ENCODE measurements at regions not wholly inside any gene's neighbourhood (a gene's known extent, or its start where the extent isn't known, plus 50 kb on each side); places are given as distances from the start of the nearest gene placed in this dataset.

DNA sequence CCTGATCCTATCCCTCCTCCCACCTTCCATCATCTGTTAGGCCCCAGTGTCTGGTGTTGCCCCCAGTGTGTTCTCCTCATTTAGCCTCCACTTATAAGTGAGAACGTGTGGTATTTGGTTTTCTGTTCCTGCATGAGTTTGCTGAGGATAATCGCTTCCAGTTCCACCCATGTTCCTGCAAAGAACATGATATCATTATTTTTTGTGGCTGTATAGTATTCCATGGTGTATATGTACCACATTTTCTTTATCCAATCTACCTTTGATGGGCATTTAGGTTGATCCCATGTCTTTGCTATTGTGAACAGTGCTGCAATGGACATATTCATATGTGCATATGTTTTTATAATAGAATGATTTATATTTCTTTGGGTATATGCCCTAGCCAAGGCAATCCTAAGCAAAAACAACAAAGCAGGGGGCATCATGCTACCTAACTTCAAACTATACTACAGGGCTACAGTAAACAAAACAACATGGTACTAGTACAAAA is 142.9 kb downstream of the TNFSF18 start:
- in situ Hi-C loops (cut with MboI; ENCODE audit: low sequenced_read_pairs), result no loop called here

GRCh38 chr1:172909606-172910326 is 141.0 kb downstream of the TNFSF18 start:
- in situ Hi-C loops (cut with MboI; ENCODE audit: low sequenced_read_pairs), result no loop called here

- in situ Hi-C loops (cut with MboI; ENCODE audit: low sequenced_read_pairs), result no loop called here
Measured at GRCh38 chr1:172912765-172913260, 137.9 kb downstream of the TNFSF18 start.

DNA sequence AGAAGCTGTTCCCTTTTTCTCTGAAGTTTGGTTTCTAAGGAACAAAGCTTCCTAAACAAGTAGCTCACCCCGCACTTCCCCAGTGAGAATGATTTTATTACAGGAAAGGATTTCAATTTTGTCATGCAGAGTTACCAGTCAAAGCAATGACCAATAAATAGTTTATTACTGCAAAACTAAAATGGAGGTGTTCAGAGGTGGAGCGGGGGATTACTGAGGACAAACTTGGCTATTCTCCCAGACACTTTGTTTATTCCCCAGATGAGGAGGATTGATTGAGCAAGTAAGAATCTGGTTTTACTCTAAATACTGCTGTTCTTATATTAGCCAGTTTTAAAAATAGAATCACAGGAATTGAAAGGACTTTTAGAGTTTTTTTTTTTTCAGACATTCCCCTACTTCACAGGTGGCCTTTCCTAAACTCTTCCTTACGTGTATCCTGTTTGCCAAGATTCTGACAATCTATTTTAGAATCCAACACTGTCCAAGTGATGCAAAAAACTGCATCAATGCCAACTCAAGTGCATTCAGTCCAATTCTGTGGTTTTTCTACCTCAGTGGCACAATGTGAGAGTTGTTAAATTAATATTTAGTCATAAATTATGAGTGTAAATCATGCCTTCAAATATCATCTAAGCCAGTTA is 136.1 kb downstream of the TNFSF18 start:
- in situ Hi-C loops (cut with MboI; ENCODE audit: low sequenced_read_pairs), result no loop called here

GRCh38 chr1:172915271-172915670 is 135.5 kb downstream of the TNFSF18 start:
- in situ Hi-C loops (cut with MboI; ENCODE audit: low sequenced_read_pairs), result no loop called here

GRCh38 chr1:172916116-172916515 is 134.6 kb downstream of the TNFSF18 start:
- in situ Hi-C loops (cut with MboI; ENCODE audit: low sequenced_read_pairs), result no loop called here

GRCh38 chr1:172917972-172918371 is 132.8 kb downstream of the TNFSF18 start:
- in situ Hi-C loops (cut with MboI; ENCODE audit: low sequenced_read_pairs), result no loop called here

- in situ Hi-C loops (cut with MboI; ENCODE audit: low sequenced_read_pairs), result no loop called here
Measured at GRCh38 chr1:172918478-172918877, 132.3 kb downstream of the TNFSF18 start.

- in situ Hi-C loops (cut with MboI; ENCODE audit: low sequenced_read_pairs), result no loop called here
Measured at GRCh38 chr1:172926070-172926469, 124.7 kb downstream of the TNFSF18 start.

DNA sequence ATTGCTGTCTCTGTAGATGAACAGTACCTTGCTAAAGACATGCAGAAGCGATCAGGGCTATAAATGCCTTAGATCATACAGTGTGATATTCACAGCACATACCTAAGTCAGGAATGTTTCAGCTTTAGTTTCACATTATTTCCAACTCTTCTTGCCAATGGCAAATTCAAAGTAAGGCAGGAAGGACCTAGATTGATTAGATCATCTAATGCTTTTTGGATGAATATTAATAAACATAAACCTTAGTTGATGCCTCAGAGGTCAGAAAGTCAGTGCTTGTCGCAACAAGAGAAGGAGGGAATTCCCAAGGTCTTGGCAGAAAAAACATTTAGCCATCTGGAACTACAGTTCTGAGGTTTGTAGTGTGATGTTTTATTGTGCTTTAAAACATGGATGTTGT is 122.3 kb downstream of the TNFSF18 start:
- in situ Hi-C loops (cut with MboI; ENCODE audit: low sequenced_read_pairs), result no loop called here

DNA sequence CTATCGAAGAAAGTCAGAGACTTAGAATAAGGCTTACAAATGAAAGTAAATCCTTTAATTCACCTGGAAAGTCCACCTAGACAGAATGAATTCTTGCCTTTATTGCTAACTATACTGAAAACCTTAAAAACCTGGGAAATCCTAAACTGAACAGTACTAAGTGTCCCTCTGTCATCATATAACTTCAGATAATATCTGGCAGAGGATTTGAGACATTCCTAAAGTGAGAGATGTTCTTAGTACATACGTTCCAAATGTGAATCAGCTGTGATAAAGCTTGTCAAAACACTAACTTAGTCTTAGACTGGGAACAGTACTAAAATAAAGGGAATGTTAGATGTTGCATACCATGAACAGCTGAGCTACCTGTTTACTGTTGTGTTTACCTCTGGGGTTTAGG is 121.7 kb downstream of the TNFSF18 start:
- in situ Hi-C loops (cut with MboI; ENCODE audit: low sequenced_read_pairs), result no loop called here

- in situ Hi-C loops (cut with MboI; ENCODE audit: low sequenced_read_pairs), result no loop called here
Measured at GRCh38 chr1:172930142-172930541, 120.6 kb downstream of the TNFSF18 start.

DNA sequence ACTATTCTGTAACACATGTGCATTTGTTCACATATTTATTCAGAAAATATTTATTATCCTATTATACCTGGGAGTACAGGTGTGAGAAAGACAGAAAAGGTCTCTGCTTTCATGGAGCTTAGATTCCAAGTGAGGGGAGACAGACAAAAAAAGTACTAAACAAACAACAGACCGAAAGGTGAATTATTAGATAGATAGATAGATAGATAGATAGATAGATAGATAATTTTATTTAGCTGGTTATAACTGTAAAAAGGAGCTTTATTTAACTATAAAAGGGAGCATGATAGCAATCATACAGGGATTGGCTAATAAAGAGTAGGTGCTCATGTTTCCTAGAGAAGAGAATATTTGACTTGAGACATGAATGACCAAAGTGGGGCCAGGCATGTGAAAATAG is 119.4 kb downstream of the TNFSF18 start:
- in situ Hi-C loops (cut with MboI; ENCODE audit: low sequenced_read_pairs), result no loop called here

DNA sequence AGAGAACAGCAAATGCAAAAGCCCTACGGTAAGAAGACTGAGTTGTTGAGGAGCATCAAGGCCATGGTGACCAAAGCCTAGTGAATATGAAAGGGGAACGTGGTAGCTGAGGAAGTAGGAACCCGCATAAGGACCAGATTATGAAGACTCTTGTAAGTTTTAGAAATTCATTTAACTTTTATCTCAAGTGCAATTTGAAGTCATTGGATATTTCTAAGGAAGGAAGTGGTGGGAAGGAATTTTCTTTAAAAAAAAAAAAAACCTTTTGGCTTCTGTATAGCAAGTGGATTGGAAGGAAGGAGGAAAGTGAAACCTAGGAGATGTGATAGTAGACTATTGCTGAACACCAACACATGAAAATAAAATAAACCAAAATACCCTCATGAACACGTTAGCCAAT is 119.0 kb downstream of the TNFSF18 start:
- in situ Hi-C loops (cut with MboI; ENCODE audit: low sequenced_read_pairs), result no loop called here

DNA sequence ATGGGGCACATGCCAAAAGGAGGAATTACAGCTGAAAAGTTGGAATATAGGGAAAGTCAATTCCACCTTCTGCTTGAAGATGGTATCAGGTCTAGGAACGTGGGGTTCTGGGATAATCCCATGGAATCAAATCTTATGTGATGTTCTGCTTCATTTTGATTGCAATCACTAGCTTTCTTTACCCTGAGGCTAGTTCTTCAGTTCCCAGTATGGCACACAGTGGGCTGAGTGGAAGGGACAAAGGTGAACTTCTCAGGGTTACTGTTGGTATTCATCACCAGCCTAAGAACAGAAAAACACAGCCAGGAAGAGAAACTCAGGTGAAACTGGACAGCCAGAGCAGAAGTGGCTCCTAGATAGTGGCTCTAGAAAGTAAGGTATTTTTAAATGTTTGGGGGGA is 117.8 kb downstream of the TNFSF18 start:
- in situ Hi-C loops (cut with MboI; ENCODE audit: low sequenced_read_pairs), result no loop called here

DNA sequence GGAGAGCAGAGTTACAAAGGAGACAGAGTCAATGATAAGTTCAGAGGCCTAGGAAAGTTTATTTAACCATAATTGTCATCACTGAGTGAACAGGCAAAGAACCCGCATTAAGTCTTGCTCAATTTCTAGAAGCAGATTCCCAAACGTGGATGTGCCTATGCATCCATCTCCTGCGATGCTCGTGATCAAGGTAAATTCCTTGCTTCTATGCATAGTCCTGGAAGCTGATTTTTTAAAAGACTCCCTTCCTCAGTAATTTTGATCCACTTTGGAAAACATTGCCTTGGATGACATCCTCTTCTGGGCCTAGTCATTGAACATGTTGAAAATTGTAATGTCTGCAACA is 116.4 kb downstream of the TNFSF18 start:
- in situ Hi-C loops (cut with MboI; ENCODE audit: low sequenced_read_pairs), result no loop called here

GRCh38 chr1:172935062-172935592 is 115.6 kb downstream of the TNFSF18 start:
- in situ Hi-C loops (cut with MboI; ENCODE audit: low sequenced_read_pairs), result no loop called here

DNA sequence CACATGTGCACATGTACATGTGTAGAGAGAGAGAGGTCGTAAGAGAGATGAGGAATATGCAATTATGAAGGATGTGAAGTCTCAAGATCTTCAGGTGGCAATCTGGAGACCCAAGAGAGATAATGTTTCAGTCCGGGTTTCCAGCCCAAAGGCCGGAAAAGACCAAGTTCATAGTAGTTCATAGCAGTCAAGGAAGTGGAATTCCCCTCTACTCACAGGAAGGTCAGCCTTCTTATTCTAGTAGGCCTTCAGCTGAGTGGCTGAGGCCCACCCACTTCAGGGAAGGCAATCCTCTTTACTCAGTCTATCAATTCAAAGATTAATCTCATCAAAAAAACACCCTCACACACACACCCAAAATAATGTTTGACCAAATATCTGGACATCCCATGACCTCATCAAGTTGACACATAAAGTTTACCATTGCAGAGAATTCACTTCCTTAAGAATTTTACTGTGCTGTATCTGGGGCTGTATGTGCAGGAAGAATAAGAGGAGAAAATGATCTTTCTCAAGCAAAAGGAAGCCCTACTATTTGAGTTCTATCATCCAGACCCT is 114.6 kb downstream of the TNFSF18 start:
- in situ Hi-C loops (cut with MboI; ENCODE audit: low sequenced_read_pairs), result no loop called here

DNA sequence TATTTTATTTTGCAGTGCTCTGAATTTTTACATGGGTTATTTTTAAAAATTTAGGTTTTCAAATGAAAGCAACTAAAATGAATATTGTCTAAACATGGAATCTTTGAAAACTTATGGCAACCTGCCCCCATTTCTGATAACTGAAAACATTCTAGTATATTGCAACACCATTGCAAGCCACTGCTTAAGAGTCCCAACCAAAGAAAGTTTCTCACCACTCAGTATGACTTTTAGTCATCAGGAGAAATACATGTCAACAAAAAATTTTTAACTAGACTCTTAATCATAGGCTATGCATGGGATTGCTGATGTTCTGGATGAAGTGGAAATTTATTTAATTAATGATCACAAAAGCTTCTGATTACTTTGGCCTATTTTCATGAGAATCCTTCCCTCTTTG is 112.1 kb downstream of the TNFSF18 start:
- in situ Hi-C loops (cut with MboI; ENCODE audit: low sequenced_read_pairs), result no loop called here

DNA sequence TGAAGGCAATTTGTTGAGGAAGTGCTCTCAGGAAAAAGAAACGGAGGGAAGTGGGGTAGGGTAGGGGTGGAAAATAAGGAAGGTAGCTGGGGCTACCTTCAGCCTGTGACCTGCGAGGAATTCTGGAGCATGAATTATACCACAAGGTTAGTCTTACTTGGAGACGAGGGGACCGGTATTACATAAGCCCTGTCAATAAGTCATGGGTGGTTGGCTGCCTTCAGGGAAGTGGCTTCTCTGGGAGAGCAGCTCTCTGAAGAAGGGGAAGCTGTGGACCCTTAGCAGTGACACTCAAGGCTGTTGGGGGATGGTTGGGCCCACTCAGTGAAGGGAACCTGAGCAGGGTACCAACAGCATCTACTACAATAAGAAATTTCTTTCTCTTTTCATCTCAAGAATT is 111.3 kb downstream of the TNFSF18 start:
- in situ Hi-C loops (cut with MboI; ENCODE audit: low sequenced_read_pairs), result no loop called here

DNA sequence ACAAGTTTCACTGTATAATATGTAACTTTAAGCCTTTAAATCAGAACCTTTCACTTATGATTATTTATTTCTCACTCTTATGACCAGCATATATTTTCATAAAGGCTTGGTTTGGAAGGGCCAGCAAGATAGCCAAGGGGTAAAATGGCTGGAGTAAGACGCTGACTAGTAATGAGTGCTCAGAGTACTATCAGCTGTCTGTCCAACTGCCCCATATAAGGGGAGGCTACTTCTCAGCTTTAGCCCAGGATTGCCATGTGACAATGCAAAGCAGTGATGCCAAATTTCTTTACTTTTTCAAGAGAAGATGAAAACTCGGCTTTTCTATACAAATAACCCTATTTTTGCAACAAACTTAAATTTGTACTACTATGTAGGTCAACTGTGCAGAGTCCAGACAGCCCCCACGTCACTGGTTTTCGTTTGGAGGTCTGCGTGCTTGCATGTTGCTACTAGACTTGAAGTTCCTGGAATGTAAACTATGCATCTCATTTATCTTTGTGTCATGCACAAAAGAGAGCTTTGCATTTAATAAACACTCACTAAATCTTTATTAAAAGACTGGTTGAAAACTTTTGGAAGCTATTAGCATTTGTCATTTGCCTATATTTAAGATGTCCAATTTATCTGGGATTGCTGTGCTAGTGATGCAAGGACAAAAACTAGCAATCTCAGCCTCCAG is 110.4 kb downstream of the TNFSF18 start:
- in situ Hi-C loops (cut with MboI; ENCODE audit: low sequenced_read_pairs), result no loop called here

Measured in HL-60/S4 (cell line).